ENCODE measurements at regions not wholly inside any gene's neighbourhood (a gene's known extent, or its start where the extent isn't known, plus 50 kb on each side); places are given as distances from the start of the nearest gene placed in this dataset.

DNA sequence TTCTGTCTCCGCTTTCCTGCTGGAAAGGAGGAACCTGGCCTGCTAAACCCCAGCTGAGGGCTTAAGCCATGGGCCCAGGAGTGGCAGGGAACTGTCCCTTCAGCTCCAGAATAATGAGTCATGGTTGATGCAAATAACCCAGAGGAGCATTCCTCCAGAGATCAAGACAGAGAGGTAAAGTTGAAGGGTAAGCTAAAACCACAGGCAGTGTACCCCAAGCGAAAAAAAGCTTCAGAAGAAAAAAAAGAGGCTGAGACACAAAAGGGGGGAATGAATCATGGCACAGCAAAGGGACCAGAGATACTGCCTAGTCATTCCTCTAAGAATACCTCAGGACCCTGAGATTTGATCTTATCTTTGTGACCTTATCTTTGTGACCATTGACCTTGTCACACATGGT lies 199.5 kb upstream of the TAS2R1 start:
- TF ChIP-seq ZFP30 (CRISPR knock-in tag; IDR thresholded peaks at IDR 0.05), result no peak
- no peak for TF ChIP-seq ARNTL (CRISPR knock-in tag; IDR thresholded peaks at IDR 0.05; ENCODE audit: borderline replicate concordance, low read depth)
- no peak for TF ChIP-seq CREB5 (CRISPR knock-in tag; IDR thresholded peaks at IDR 0.05; ENCODE audit: low read depth)
- TF ChIP-seq ZNF70 (CRISPR knock-in tag; IDR thresholded peaks at IDR 0.05), result no peak

All from SK-N-SH treated with all-trans-retinoic acid at 6 μM for 48 hours (cell line).